ENCODE measurements at regions not wholly inside any gene's neighbourhood (a gene's known extent, or its start where the extent isn't known, plus 50 kb on each side); places are given as distances from the start of the nearest gene placed in this dataset.

DNA sequence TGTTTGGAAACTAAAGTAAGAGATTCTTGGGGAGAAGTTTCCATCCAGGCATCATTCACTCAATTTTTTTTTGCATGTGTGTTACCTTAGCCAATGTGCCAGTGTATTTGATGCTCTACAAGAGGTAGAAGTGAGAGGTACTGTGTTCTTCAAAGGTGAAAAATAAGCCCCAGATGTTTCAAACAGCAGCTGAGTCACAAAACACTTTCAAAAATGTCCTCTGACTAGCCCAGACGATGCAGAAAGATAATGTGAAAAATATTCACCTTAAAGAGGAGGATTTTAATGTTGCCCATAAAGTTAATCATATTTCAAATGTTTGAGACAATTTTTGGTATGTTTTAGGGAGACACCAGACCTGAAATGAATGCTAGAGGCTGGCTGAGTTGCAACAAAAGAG is 107.7 kb upstream of the RASGRP1 start:
- DNase-seq (ENCODE audit: low spot score): no peak

DNA sequence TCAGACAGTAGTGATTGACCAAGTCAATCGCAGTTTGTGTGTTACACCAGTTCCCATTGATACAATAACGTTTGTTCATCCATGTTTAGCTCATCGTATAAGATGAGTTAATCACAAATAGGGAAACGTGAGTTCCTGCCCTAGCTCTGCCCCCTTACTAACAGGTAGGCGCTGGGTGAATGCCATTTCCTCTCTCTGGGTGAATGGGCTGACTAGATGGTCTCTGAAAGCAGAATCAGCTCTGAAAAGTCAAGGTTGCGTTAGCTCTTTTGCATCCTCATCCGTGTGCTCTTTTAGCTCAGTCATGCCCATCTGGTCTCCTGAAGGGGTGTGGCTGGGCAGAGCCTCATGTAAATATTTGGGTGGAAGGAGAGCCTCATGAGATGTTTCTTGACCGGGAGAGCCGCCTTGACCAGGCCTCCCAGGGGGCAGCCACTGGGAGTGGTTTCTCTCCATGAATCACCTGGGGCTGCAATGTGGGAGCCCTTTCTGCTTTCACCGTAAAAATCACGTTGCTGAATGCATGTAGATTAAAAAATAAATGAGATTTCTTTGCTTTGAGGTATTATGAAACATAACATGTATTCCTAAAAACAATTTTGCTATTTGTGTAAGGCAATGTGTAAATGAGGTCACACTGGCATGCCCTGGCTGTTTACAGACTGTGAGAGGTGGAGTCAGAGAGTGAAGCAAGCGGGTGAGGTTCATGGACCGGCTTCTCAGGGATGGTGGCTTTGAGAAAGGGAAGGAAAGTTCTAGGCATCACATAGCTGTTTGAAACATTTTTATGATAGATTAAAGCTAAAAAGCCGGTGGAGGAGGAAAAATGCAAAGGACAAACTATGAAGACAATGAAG is 108.4 kb upstream of the RASGRP1 start:
- DNase-seq (ENCODE audit: low spot score): no peak

DNA sequence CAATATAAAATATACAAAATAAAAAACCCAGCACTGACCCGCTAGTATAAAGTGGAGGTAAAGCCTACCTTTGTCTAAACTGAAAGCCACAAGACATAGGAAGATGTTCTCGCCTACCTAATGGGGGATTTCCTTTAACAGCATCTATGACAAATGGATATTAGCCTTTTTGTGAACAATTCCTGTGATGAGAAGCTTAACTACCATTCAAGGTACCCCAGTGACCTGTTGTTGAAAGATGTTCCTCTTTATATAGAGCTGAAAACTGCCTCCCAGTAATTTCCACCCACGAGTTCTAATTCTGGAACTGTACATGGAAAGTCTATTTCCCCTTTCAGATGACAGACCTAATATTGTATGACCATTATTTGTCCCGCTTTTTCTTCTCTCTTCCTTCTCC is 109.8 kb upstream of the RASGRP1 start:
- DNase-seq (ENCODE audit: low spot score): no peak

DNA sequence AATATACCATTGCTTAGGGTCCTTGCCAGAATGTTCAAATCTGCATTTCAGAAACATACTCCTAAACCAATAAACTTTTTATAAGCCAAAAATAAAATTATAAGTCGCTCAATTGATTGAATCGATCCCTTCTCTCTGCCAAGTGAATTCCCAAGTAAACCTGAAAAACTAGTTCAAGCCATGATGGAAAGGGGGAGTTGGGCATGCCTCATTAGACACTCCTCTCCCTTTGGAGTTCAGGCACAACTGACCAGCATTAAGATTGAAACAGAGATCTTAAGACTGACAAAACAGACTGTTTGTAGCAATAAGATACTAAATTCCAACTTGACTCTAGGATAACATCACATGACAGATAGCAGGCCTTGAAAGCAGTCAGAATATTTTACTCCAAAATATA is 113.7 kb upstream of the RASGRP1 start:
- no peak for DNase-seq (ENCODE audit: low spot score)

DNA sequence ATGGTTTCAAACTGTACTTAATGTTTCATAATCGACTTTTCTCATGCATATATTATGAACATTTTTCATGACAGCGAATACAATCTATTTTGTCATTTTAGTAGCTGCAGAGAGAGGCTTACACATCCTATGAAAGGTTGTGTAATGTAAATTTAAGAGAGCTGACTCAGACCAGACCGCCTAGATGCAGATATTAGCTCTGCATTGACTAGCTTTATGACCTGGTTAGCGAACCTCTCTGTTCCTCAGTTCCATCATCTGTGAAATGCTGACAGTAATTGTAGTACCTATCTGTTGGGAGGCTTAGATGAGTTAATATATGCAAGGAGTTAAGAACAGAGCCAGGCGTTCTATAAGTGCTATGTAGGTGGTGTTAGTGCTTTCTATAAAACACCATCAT is 116.2 kb upstream of the RASGRP1 start:
- DNase-seq (ENCODE audit: low spot score): no peak

DNA sequence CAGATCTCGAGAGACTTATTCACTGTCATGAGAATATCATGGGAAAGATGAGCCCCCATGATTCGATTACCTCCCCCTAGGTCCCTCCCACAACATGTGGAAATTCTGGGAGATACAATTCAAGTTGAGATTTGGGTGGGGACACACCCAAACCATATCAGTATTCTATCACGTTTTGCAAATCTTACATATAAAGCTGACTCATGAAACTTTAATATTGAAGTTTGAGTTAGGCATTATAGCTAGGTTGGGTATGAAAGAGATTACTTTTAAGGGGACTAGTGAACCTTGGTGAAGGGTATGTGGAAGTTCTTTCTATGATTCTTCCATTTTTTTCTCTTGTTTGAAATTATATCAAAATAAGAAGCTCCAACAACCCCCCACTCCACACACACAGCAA is 117.7 kb upstream of the RASGRP1 start:
- DNase-seq (ENCODE audit: low spot score): no peak

DNA sequence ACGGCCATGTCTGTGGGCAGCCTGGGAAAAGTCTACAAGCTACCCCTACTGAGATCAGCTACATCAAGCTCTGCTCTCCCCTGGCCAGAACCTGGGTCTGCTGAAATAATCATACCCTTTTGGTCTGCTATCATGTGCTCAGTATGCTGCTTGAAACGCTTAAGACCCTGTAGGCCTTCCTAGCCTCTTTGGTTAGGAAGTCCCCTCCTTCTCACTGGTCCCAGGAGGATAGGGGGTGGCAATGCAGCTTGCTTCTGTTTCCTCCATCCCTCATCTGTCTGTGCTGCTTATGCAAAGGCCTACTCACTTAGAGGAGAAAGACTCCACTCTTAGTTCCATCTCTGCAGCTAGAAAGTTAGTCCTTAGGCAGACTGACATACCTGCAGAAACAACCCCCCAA is 118.2 kb upstream of the RASGRP1 start:
- DNase-seq (ENCODE audit: low spot score): no peak

DNA sequence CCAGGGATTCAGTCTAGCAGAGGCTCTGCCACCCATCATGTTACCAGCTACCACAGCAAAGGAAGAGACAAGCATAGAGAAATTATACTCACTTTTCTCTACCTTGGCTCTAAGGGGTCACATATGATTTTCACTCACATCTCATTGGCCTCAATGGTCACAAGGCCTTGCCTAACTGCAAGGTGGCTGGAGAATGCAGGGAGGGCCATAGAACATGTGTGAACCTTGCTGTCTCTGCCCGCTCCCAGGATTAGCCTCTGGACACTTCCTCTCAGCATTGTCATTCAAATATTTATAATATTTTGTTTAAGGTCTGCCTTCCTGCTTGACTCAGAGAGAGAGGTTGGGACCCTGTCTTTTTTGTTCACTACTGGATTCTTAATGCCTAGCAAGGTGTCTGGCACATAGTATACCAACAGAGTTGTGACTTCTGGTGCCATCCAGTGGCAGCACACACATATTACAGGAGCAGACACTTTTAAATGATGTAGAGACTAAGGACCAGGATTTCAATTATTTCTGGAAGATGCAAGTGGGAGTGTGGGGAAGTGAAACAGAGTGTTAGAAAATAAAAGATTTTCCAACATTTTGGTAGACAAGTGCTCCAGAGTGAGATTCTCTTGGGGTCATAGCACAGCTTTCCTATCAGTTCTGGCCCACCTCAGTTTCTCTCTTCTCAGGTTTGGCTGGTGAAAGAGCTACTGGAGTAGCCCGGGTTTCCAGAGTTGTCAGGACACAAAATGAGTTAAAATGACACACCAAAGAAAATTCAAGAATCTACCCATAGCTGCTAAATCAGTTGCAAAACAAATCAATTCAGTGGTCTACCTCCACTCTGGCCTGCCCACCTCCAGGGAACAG is 119.0 kb upstream of the RASGRP1 start:
- no peak for DNase-seq (ENCODE audit: low spot score)

DNA sequence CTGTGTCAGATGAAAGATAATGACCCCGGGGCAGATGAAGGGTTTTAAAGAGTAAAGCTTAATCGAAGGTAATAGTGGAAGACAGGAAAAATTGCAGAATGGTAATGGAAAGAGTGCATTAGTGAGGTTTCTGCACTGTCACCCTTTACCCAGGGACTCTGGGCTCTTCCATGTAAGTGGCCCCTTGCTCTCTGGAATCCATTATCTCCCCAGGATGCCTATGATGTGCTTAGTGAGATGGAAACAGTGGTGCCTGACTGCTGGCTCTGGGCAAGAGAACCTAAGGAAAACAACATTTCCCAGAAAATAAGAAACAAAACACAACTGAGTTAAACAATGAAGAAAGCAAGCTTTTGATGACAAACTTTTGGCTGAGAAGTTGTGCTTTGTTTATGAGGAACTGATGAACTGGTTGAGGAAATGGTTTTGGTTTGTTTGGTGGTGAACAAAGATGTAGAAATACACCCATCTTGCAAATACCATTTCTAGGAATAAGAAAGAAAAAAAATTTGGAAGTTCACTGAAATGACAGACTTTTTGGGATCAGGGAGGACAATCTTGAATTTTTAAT is 119.9 kb upstream of the RASGRP1 start:
- no peak for DNase-seq (ENCODE audit: low spot score)

DNA sequence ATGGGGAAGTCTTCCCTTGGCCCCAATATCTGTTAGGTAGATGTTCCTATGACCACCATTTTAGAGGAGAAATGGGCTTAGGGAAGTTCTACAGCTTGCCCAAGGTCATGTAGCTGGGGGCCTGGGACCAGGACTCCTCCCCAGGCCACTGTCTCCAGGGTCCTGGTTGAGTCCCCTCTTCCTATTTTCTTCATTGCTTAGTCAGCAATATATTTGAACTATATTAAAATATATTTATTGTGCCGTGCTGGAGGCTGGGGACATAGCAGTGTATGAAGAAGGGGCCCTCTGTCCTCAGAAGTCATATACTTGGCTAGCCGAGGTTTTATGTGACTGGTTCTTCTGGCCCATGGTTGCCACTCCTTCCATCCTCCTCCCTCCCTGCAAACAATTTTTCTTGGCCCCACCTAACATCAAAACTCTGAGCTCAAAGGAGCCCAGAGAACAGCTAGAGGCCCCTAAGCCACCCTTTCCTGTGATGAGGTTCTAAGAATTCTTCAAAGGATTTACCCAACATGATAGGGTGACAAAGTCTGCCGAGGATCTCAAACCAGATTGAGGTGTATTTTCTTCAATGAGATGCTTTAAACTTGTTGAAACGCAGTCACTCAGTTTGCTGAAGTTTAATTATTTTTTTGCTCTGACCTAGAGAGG is 121.2 kb upstream of the RASGRP1 start:
- DNase-seq (ENCODE audit: low spot score): no peak

DNA sequence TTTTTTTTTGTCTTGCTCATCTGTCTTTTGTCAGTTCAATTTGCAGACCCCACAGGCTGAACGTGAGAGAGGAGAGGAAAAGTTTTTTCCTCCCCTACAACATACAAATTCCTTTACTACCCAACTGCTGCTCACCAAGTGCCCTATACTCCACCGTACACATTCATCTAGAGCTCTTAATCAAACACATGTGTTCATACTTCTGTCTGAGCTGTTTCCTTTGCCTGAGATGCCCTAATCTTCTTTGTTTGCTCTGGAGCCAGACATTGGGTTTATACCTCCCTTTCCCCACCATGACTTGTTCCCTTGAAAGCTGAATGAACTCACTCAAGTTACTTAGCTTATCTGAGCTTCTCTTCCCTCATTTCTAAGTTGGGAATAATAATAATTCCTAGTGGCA is 122.7 kb upstream of the RASGRP1 start:
- no peak for DNase-seq (ENCODE audit: low spot score)

DNA sequence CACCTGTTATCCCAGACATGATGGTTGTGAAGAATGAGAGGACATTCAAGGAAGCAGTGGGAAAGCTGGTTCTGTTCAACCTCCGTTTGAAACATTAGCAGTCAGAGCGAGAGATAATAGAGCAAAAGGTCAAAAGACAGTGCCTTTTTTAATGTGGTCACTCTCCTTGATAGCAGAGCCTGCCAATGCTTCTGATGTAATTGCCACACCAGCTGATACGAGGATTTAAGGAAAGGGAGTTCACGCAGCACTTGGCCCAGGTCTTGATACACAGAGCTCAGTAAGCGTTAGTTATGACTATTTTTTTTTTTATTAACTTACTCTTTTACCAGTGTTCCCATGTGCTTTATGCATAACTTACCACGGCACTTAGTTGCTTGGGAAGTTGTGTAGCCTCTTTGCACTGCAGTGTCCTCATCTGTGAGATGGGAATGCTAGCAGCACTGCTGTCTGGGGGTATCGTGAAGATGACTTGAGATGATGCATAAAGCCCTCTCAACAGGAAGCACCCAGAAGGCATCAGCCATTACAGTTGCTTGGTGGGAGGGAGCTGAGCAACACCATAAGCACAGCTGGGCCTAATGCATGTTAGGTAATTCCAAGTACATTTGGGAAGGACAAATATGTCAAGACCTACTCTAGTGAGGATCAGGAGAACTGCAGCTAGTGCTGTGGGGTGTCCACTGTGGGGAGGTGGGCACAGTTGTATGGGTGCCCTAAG is 123.3 kb upstream of the RASGRP1 start:
- DNase-seq (ENCODE audit: low spot score): no peak

DNA sequence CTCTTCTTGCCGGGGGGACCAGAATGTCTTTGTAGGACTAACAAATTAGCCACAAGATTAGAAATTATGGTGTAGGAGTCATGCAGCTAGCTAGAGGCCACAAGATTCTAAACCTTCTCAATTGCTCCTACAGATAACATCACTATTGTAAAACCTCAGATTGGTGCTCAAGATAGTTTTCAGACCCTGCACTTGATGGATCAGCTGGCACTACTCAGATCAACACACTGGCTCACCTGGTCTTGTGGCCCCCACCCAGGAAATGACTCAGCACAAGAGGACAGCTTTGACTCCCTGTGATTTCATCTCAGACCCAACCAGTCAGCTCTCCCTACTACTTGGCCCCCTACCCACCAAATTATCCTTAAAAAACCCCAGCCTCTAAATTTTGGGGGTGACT is 124.1 kb upstream of the RASGRP1 start:
- no peak for DNase-seq (ENCODE audit: low spot score)

DNA sequence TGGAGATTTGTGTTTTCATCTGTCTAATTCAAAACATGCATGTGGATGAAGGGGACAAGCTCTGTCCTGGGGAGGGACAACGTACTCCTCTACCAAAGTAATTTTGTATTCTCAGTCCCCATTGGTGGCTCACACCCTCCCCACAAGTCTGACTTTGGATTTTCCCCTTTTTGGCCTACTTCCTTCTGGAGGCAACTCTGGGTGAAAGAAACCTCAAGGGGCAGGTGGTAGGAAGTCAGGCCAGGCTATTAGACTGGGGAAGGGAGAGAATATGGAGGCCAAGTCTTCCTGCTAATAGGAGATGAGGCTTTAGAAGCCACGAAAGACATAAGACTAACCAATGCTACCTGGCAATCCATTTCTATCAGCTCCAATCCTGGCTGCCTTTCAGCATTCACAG is 124.9 kb upstream of the RASGRP1 start:
- no peak for DNase-seq (ENCODE audit: low spot score)

DNA sequence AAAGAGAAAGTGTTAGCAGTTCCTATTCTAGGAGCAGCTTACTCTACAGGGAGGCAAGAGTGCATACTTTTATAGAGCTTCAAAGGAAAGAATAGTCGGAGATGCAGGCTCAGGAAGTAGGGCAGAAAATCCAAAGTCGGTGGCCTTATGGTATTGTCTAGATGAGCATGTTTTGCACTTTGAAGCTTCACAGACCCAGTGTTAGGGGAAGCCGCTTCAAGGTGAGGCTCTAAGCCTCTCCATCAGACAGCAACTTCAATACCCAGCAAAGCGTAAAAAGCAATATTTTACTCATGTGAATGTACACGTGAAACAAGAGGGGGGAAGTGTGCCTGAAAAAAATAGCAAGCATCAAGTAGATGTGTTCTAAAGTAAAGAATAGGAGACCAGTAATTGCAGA is 125.6 kb upstream of the RASGRP1 start:
- no peak for DNase-seq (ENCODE audit: low spot score)

DNA sequence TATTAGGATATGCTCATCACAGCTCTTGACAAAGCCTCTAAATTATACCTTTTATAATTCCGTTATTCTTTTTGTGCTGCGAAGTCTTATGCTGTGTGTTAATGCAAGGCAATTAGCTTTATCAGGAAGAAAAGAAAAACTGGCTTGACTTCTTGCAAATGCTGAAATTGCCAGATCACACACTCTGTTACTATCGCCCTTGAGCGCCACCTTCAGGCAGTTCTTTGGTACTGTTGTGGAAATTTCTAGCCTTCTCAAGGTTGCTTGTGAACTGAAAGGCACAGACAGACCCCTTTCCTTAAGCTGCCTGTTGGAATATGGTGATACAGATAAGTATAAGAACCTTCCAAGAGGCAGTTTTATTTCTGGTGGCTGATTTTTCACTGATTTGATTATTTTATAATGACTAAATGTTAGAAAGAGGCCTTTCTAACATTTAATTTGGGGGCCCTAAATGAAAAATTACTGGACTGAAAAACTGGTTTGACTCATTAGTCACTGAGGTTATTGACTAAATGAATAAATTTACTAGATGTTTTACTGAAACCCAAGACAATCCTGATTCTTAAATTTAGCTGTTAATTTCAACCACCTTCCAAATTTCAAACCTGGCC is 126.2 kb upstream of the RASGRP1 start:
- no peak for DNase-seq (ENCODE audit: low spot score)

DNA sequence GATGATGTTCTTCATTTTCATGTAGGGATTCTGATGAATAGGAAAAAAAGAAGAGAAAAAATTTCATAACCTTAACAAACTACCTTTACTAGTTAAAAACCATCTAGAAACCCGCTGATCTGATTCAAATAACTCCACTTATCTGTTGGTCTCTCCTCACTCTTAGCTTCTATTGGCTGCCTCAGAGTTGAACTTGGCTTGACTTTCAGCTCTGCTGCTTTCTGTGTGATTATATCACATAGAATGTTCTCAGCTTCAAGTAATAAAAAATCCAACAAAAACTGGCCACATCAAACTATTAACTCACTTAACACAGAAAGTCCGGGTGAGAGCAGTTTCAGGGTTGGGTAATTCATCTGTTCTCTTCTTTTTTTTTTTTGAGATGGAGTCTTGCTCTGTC is 126.8 kb upstream of the RASGRP1 start:
- no peak for DNase-seq (ENCODE audit: low spot score)

DNA sequence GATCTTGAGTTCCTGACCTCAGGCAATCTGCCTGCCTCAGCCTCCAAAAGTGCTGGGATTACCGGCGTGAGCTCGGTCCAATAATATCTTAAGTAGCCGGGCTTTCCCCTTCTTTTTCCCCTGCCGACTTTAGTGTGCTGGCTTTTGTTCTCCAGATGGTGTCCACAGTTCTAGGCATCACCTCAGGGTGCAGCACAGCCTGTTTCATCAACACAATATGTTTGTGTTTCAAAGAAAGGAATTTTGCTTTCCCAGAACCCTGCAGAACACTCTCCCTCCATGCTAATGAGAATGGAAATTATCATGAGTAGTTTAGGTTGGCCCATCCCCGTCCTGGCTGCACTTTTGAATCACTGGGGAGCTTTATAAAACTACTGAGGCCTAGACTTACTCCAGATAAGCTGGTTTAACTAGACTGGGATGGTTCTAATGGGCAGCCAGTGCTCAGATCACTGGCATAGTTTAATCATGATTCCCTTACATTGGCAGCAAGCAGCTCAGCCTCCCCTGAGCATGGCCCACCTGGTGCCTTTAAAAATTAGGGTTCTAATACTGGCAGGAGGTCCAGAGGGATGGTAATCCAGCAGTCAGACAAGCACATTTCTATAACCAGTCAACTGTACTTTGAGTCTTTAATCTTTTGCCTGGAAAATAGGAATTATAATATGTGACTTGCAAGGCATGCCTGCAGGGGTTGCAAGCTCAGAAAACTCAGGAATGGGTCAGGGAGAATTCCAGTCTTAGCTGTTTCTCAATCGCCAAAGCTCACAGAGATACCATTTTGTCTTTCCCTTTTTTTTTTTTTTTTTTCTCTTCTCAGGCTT is 127.6 kb upstream of the RASGRP1 start:
- DNase-seq (ENCODE audit: low spot score): no peak

DNA sequence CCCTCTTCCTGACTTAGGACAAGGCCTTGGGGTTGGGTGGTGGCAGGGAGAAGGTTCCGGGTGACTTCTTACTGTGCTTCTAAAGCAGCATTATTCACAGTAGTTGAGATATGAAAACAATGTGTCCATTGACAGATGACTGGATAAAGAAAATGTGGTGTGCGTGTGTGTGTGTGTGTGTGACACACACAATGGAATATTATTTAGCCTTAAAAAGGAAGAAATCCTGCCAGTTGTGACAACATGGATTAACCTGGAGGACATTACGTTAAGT is 128.1 kb upstream of the RASGRP1 start:
- no peak for DNase-seq (ENCODE audit: low spot score)
